ENCODE measurements at regions not wholly inside any gene's neighbourhood (a gene's known extent, or its start where the extent isn't known, plus 50 kb on each side); places are given as distances from the start of the nearest gene placed in this dataset.
"Not testable (repeated sequence)": the region's sequence is repeated elsewhere in the genome, so short reads cannot be mapped to it uniquely, and the experiment has no call there.

- no peak for DNase-seq (ENCODE audit: low spot score)
These were observed 700.8 kb downstream of the MAT2B start for GRCh38 chr5:164206196-164206595.

- no peak for DNase-seq (ENCODE audit: low spot score)
These were observed 702.2 kb downstream of the MAT2B start for GRCh38 chr5:164207646-164208045.

- no peak for DNase-seq (ENCODE audit: low spot score)
These were observed 705.1 kb downstream of the MAT2B start for GRCh38 chr5:164210491-164210890.

GRCh38 chr5:164214698-164215097, 709.3 kb downstream of the MAT2B start:
- no peak for DNase-seq (ENCODE audit: low spot score)

GRCh38 chr5:164217464-164217863, 712.0 kb downstream of the MAT2B start:
- DNase-seq (ENCODE audit: low spot score): no peak

GRCh38 chr5:164220522-164220921, 715.1 kb downstream of the MAT2B start:
- DNase-seq (ENCODE audit: low spot score): no peak

GRCh38 chr5:164224236-164224635, 718.8 kb downstream of the MAT2B start:
- DNase-seq (ENCODE audit: low spot score): no peak

GRCh38 chr5:164224772-164225171, 719.4 kb downstream of the MAT2B start:
- no peak for DNase-seq (ENCODE audit: low spot score)

GRCh38 chr5:164230341-164230740, 724.9 kb downstream of the MAT2B start:
- no peak for DNase-seq (ENCODE audit: low spot score)

- DNase-seq (ENCODE audit: low spot score): no peak
These were observed 728.4 kb downstream of the MAT2B start for GRCh38 chr5:164233791-164234190.

- DNase-seq (ENCODE audit: low spot score): no peak
These were observed 728.9 kb downstream of the MAT2B start for GRCh38 chr5:164234321-164234720.

GRCh38 chr5:164235300-164235891, 730.0 kb downstream of the MAT2B start:
- DNase-seq (ENCODE audit: low spot score): no peak

- no peak for DNase-seq (ENCODE audit: low spot score)
These were observed 732.1 kb downstream of the MAT2B start for GRCh38 chr5:164237486-164237885.

- DNase-seq (ENCODE audit: low spot score): not testable (repeated sequence)
These were observed 746.4 kb downstream of the MAT2B start for GRCh38 chr5:164251781-164252180.

- no peak for DNase-seq (ENCODE audit: low spot score)
These were observed 748.3 kb downstream of the MAT2B start for GRCh38 chr5:164253764-164254163.

- DNase-seq (ENCODE audit: low spot score): no peak
These were observed 750.3 kb downstream of the MAT2B start for GRCh38 chr5:164255598-164256213.

- DNase-seq (ENCODE audit: low spot score): no peak
These were observed 750.9 kb downstream of the MAT2B start for GRCh38 chr5:164256351-164256750.

- no peak for DNase-seq (ENCODE audit: low spot score)
These were observed 751.5 kb downstream of the MAT2B start for GRCh38 chr5:164256954-164257353.

GRCh38 chr5:164265566-164265965, 760.1 kb downstream of the MAT2B start:
- no peak for DNase-seq (ENCODE audit: low spot score)

- no peak for DNase-seq (ENCODE audit: low spot score)
These were observed 761.2 kb downstream of the MAT2B start for GRCh38 chr5:164266571-164266970.

GRCh38 chr5:164277720-164278119, 772.3 kb downstream of the MAT2B start:
- no peak for DNase-seq (ENCODE audit: low spot score)

GRCh38 chr5:164289526-164289925, 784.1 kb downstream of the MAT2B start:
- DNase-seq (ENCODE audit: low spot score): no peak

GRCh38 chr5:164296603-164297080, 791.2 kb downstream of the MAT2B start:
- no peak for DNase-seq (ENCODE audit: low spot score)

- DNase-seq (ENCODE audit: low spot score): no peak
These were observed 792.7 kb downstream of the MAT2B start for GRCh38 chr5:164298165-164298564.
